Head of caudate nucleus (tissue), 42 donors: ENCODE measurements at regions not wholly inside any gene's neighbourhood (a gene's known extent, or its start where the extent isn't known, plus 50 kb on each side); places are given as distances from the start of the nearest gene placed in this dataset.
"Not testable (repeated sequence)": the region's sequence is repeated elsewhere in the genome, so short reads cannot be mapped to it uniquely, and the experiment has no call there.

Experiments
- DNase-seq, 42 donors: peaks; one replicate each; pipeline versions ENCODE4 v3.0.0 to v3.0.0-alpha.2; 2020 to 2021; ENCODE audit warnings: mixed read lengths in 7 of 42
- intact Hi-C: fragments of 100-400 bp; cut with DNase I; formaldehyde crosslinking; loops from one replicate; pipeline ENCODE4 v1.15.0; 2022

GRCh38 chr12:42030588-42030987, 114.1 kb downstream of the GXYLT1 start:
- no peak for DNase-seq
- intact Hi-C loops, result no loop called here

- DNase-seq, result no peak
- intact Hi-C loops, result no loop called here
Observed at GRCh38 chr12:42027546-42027945, 117.1 kb downstream of the GXYLT1 start.

- intact Hi-C loops, result loop anchor here (5.0 kb wide), 1 partner anchor 747 kb away; no protein-coding TSS in a partner anchor
- no peak for DNase-seq
Observed at GRCh38 chr12:42024495-42024830, 120.2 kb downstream of the GXYLT1 start.

- DNase-seq, result peak; percentile 38 to 92 (median 81)
- intact Hi-C loops, result loop anchor here (5.0 kb wide), 1 partner anchor 747 kb away; no protein-coding TSS in a partner anchor
Observed at GRCh38 chr12:42023733-42024494, 120.8 kb downstream of the GXYLT1 start.

- DNase-seq, result peak in 1 of 42 donors; percentile 38
- intact Hi-C loops, result loop anchor here (5.0 kb wide), 1 partner anchor 745 kb away; no protein-coding TSS in a partner anchor
Observed at GRCh38 chr12:42021937-42022336, 122.7 kb downstream of the GXYLT1 start.

GRCh38 chr12:42021469-42021868, 123.2 kb downstream of the GXYLT1 start:
- DNase-seq, result no peak
- intact Hi-C loops, result loop anchor here (5.0 kb wide), 1 partner anchor 744 kb away; no protein-coding TSS in a partner anchor

GRCh38 chr12:42020226-42020625, 124.4 kb downstream of the GXYLT1 start:
- intact Hi-C loops, result loop anchor here (5.0 kb wide), 1 partner anchor 743 kb away; no protein-coding TSS in a partner anchor
- peak in 1 of 42 donors; percentile 27 for DNase-seq

GRCh38 chr12:42019746-42020145, 124.9 kb downstream of the GXYLT1 start:
- intact Hi-C loops, result loop anchor here (5.0 kb wide), 1 partner anchor 742 kb away; no protein-coding TSS in a partner anchor
- DNase-seq, result no peak

GRCh38 chr12:42017051-42017450, 127.6 kb downstream of the GXYLT1 start:
- no peak for DNase-seq
- intact Hi-C loops, result no loop called here

- DNase-seq, result no peak
- intact Hi-C loops, result no loop called here
Observed at GRCh38 chr12:42015051-42015461, 129.6 kb downstream of the GXYLT1 start.

GRCh38 chr12:42012501-42012900, 132.2 kb downstream of the GXYLT1 start:
- intact Hi-C loops, DNase-seq: not testable (repeated sequence)

GRCh38 chr12:42010715-42011114, 134.0 kb downstream of the GXYLT1 start:
- no peak for DNase-seq
- intact Hi-C loops, result no loop called here

GRCh38 chr12:42010257-42010656, 134.4 kb downstream of the GXYLT1 start:
- intact Hi-C loops, result no loop called here
- DNase-seq, result no peak

- intact Hi-C loops, result no loop called here
- no peak for DNase-seq
Observed at GRCh38 chr12:42008996-42009395, 135.7 kb downstream of the GXYLT1 start.

GRCh38 chr12:42003031-42003430, 141.6 kb downstream of the GXYLT1 start:
- DNase-seq, result no peak
- intact Hi-C loops, result no loop called here

GRCh38 chr12:42002563-42002962, 142.1 kb downstream of the GXYLT1 start:
- peak in 7 of 42 donors; percentile 17 to 60 (median 20) for DNase-seq
- intact Hi-C loops, result no loop called here

GRCh38 chr12:41998436-41998835, 146.2 kb downstream of the GXYLT1 start:
- intact Hi-C loops, result no loop called here
- DNase-seq, result peak in 27 of 42 donors; percentile 8 to 54 (median 34)

GRCh38 chr12:41993283-41993682, 151.4 kb downstream of the GXYLT1 start:
- no peak for DNase-seq
- intact Hi-C loops, result no loop called here

- intact Hi-C loops, result no loop called here
- no peak for DNase-seq
Observed at GRCh38 chr12:41992692-41993215, 151.9 kb downstream of the GXYLT1 start.

- DNase-seq, result no peak
- intact Hi-C loops, result no loop called here
Observed at GRCh38 chr12:41992022-41992421, 152.7 kb downstream of the GXYLT1 start.

- DNase-seq, result no peak
- intact Hi-C loops, result no loop called here
Observed at GRCh38 chr12:41988715-41989114, 156.0 kb downstream of the GXYLT1 start.
